Ascending aorta (tissue), 2 donors: ENCODE measurements at regions not wholly inside any gene's neighbourhood (a gene's known extent, or its start where the extent isn't known, plus 50 kb on each side); places are given as distances from the start of the nearest gene placed in this dataset.
"Not testable (repeated sequence)": the region's sequence is repeated elsewhere in the genome, so short reads cannot be mapped to it uniquely, and the experiment has no call there.

Experiments
- DNase-seq, 2 donors: peaks; one replicate each; pipeline ENCODE4 v3.0.0-alpha.2; 2019; ENCODE audit warnings: low spot score in 2 of 2
- H3K27ac ChIP-seq, 2 donors: fragments of 200-600 bp; sonication (generic); one replicate each; pipeline ENCODE4 v1.5.1; 2016 to 2017; ENCODE audit warnings: mild to moderate bottlenecking in 1 of 2
- H3K27me3 ChIP-seq: fragments of 200-600 bp; sonication (generic); one replicate; pipeline ENCODE4 v1.5.1; 2017
- H3K36me3 ChIP-seq, 2 donors: fragments of 200-600 bp; sonication (generic); one replicate each; pipeline ENCODE4 v1.5.1; 2016
- H3K4me1 ChIP-seq, 2 donors: fragments of 200-600 bp; sonication (generic); one replicate each; pipeline ENCODE4 v1.5.1; 2016 to 2017; ENCODE audit warnings: mild to moderate bottlenecking in 1 of 2
- H3K4me3 ChIP-seq, 2 donors: fragments of 200-600 bp; sonication (generic); one replicate each; pipeline ENCODE4 v1.5.1; 2016 to 2017; ENCODE audit warnings: mild to moderate bottlenecking in 1 of 2
- H3K9me3 ChIP-seq, 2 donors: fragments of 200-600 bp; sonication (generic); one replicate each; pipeline ENCODE4 v1.5.1; 2016
- CTCF ChIP-seq, 3 experiments: fragments of 200-600 bp in 2 of 3; fragments of 450-650 bp in 1 of 3; sonication (generic) in 2 of 3; IDR thresholded peaks; one replicate each; pipeline ENCODE4 v1.5.1; 2016 to 2019; ENCODE audit warnings: antibody characterized with exemption in 3 of 3, mild to moderate bottlenecking in 1 of 3, moderate library complexity in 1 of 3
- intact Hi-C: fragments of 100-400 bp; cut with DNase I; formaldehyde crosslinking; loops from one replicate; pipeline ENCODE4 v1.15.1; 2023

GRCh38 chrX:65331371-65331770 is 203.2 kb downstream of the LAS1L start:
- Histone ChIP-seq H3K27ac (no peak overlapping the region), H3K27me3 (no peaks in the 10 kb centered on the region), H3K9me3 (peaks cover 0 to 37% of the 10 kb centered on the region in 2 donors), H3K4me1 (no peaks in the 10 kb centered on the region), H3K4me3 (no peak overlapping the region), H3K36me3 (no peaks in the 10 kb centered on the region)
- TF ChIP-seq CTCF (IDR thresholded peaks at IDR 0.05) = no peak
- DNase-seq = no peak
- intact Hi-C loops = no loop called here

- H3K27me3 ChIP-seq = no peaks in the 10 kb centered on the region
- intact Hi-C loops = no loop called here
- no peaks in the 10 kb centered on the region for H3K36me3 ChIP-seq
- no peaks in the 10 kb centered on the region for H3K4me1 ChIP-seq
- no peak for DNase-seq
- no peak for TF ChIP-seq CTCF (IDR thresholded peaks at IDR 0.05)
- no peak overlapping the region for H3K27ac ChIP-seq
- H3K4me3 ChIP-seq = no peak overlapping the region
- H3K9me3 ChIP-seq = peaks cover 23 to 79% of the 10 kb centered on the region in 2 donors
These were observed 234.3 kb downstream of the LAS1L start for GRCh38 chrX:65300104-65300809.

- DNase-seq, H3K27ac ChIP-seq, H3K4me3 ChIP-seq, H3K27me3 ChIP-seq, H3K36me3 ChIP-seq, H3K4me1 ChIP-seq, intact Hi-C loops: not testable (repeated sequence)
- peaks cover 16 to 70% of the 10 kb centered on the region in 2 donors for H3K9me3 ChIP-seq
These were observed 251.7 kb downstream of the LAS1L start for GRCh38 chrX:65282905-65283304.

- no peaks in the 10 kb centered on the region for H3K4me1 ChIP-seq
- no peaks in the 10 kb centered on the region for H3K27me3 ChIP-seq
- no peaks in the 10 kb centered on the region for H3K36me3 ChIP-seq
- intact Hi-C loops = no loop called here
- no peak overlapping the region for H3K4me3 ChIP-seq
- TF ChIP-seq CTCF (IDR thresholded peaks at IDR 0.05) = no peak
- no peak overlapping the region for H3K27ac ChIP-seq
- no peak for DNase-seq
- H3K9me3 ChIP-seq = peaks cover 28 to 81% of the 10 kb centered on the region in 2 donors
These were observed 261.4 kb downstream of the LAS1L start for GRCh38 chrX:65273152-65273551.

- no peaks in the 10 kb centered on the region for H3K36me3 ChIP-seq
- intact Hi-C loops = no loop called here
- H3K27me3 ChIP-seq = no peaks in the 10 kb centered on the region
- no peak for TF ChIP-seq CTCF (IDR thresholded peaks at IDR 0.05)
- no peaks in the 10 kb centered on the region for H3K4me1 ChIP-seq
- H3K27ac ChIP-seq = no peak overlapping the region
- no peak overlapping the region for H3K4me3 ChIP-seq
- H3K9me3 ChIP-seq = peaks cover 3 to 41% of the 10 kb centered on the region in 2 donors
- no peak for DNase-seq
These were observed 268.1 kb downstream of the LAS1L start for GRCh38 chrX:65266482-65266881.

- Histone ChIP-seq H3K4me3 (no peak overlapping the region), H3K36me3 (no peaks in the 10 kb centered on the region), H3K27me3 (no peaks in the 10 kb centered on the region), H3K9me3 (peaks cover 0 to 64% of the 10 kb centered on the region in 2 donors), H3K4me1 (no peaks in the 10 kb centered on the region), H3K27ac (no peak overlapping the region)
- no peak for TF ChIP-seq CTCF (IDR thresholded peaks at IDR 0.05)
- intact Hi-C loops = no loop called here
- DNase-seq = no peak
These were observed 277.6 kb upstream of the ZC4H2 start for GRCh38 chrX:65253817-65254216.
